Body of pancreas (tissue), 4 donors: ENCODE measurements at regions not wholly inside any gene's neighbourhood (a gene's known extent, or its start where the extent isn't known, plus 50 kb on each side); places are given as distances from the start of the nearest gene placed in this dataset.

Source experiments
- ATAC-seq: fragments of 150-250 bp; one replicate; pipeline ENCODE4 v1.9.1; 2016
- DNase-seq, 4 donors: peaks; one replicate each; pipeline ENCODE4 v3.0.0-alpha.2; 2019
- H3K27ac ChIP-seq, 4 donors: fragments of 200-600 bp; sonication (generic); 1 replicate in 3 of 4; 2 replicates in 1 of 4; pipeline versions ENCODE4 v1.5.1 to v1.6.1; 2016 to 2019; ENCODE audit warnings: mild to moderate bottlenecking in 1 of 4, mixed read lengths in 1 of 4, moderate library complexity in 1 of 4
- H3K27me3 ChIP-seq, 2 donors: fragments of 200-600 bp; sonication (generic); one replicate each; pipeline ENCODE4 v1.6.0; 2016; ENCODE audit warnings: mild to moderate bottlenecking in 1 of 2
- H3K36me3 ChIP-seq, 2 donors: fragments of 200-600 bp; sonication (generic); replicated peaks in 1 of 2; 2 replicates each; pipeline ENCODE4 v1.5.1; 2016; ENCODE audit warnings: low read depth in 2 of 2; ENCODE audit not compliant: insufficient read depth in 1 of 2
- H3K4me1 ChIP-seq: fragments of 200-600 bp; sonication (generic); one replicate; pipeline ENCODE4 v1.6.0; 2016
- H3K4me3 ChIP-seq, 2 donors: fragments of 200-600 bp; sonication (generic); 1 replicate in 1 of 2; 2 replicates in 1 of 2; pipeline ENCODE4 v1.5.1; 2016 to 2019
- H3K9me3 ChIP-seq, 3 donors: fragments of 200-600 bp; sonication (generic); 1 replicate in 2 of 3; 2 replicates in 1 of 3; pipeline ENCODE4 v1.5.1; 2016
- POLR2A ChIP-seq, 3 donors: fragments of 450-650 bp; IDR thresholded peaks; one replicate each; pipeline ENCODE4 v1.6.1; 2016; ENCODE audit warnings: antibody characterized with exemption in 3 of 3, mild to moderate bottlenecking in 2 of 3
- WGBS, 2 donors: methylation state at CpG; one replicate each; pipeline ENCODE4 v1.1.5; 2017; 5-methylcytosine and 5-hydroxymethylcytosine counted together
- intact Hi-C: fragments of 100-400 bp; cut with DNase I; formaldehyde crosslinking; loops from one replicate; pipeline ENCODE4 v1.15.1; 2023
- TF ChIP-seq, protein P1 (sequence below), 7 experiments: fragments of 450-650 bp in 4 of 7; fragments of 200-600 bp in 3 of 7; sonication (generic) in 3 of 7; IDR thresholded peaks; one replicate each; pipeline ENCODE4 v1.5.1; 2016 to 2019; ENCODE audit warnings: antibody characterized with exemption in 7 of 7

DNA sequence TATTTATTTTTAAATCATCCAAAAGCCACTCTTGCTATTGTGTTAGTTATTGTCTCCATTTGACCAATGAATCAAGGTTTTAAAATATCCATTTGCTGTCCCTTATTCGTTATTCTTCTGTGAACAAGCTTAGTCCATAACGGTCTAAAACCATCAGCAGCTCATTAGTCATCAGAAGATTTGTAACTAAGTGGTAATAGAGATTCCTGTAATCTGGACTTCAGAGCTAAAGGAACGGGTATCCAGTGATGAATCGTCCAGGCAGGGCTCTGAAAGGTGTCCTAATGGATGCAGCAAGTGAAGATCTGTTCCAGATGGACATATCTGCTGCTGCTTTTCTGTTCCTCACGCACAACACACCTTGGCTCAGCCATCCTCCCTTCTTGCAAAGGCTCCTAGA lies 362.7 kb upstream of the CFAP20DC start:
- H3K9me3 ChIP-seq, result no peaks in the 10 kb centered on the region
- no peak overlapping the region for H3K27ac ChIP-seq
- TF ChIP-seq, protein P1, sequence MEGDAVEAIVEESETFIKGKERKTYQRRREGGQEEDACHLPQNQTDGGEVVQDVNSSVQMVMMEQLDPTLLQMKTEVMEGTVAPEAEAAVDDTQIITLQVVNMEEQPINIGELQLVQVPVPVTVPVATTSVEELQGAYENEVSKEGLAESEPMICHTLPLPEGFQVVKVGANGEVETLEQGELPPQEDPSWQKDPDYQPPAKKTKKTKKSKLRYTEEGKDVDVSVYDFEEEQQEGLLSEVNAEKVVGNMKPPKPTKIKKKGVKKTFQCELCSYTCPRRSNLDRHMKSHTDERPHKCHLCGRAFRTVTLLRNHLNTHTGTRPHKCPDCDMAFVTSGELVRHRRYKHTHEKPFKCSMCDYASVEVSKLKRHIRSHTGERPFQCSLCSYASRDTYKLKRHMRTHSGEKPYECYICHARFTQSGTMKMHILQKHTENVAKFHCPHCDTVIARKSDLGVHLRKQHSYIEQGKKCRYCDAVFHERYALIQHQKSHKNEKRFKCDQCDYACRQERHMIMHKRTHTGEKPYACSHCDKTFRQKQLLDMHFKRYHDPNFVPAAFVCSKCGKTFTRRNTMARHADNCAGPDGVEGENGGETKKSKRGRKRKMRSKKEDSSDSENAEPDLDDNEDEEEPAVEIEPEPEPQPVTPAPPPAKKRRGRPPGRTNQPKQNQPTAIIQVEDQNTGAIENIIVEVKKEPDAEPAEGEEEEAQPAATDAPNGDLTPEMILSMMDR (IDR thresholded peaks at IDR 0.05), result no peak
- TF ChIP-seq POLR2A (IDR thresholded peaks at IDR 0.05), result no peak
- ATAC-seq, result no peak
- 80 to 86% methylated on average over 5 of the region's 5 CpGs for WGBS, 2 donors
- H3K4me1 ChIP-seq, result no peaks in the 10 kb centered on the region
- no peaks in the 10 kb centered on the region for H3K36me3 ChIP-seq
- H3K4me3 ChIP-seq, result no peak overlapping the region
- no peak for DNase-seq
- intact Hi-C loops, result no loop called here
- no peaks in the 10 kb centered on the region for H3K27me3 ChIP-seq

DNA sequence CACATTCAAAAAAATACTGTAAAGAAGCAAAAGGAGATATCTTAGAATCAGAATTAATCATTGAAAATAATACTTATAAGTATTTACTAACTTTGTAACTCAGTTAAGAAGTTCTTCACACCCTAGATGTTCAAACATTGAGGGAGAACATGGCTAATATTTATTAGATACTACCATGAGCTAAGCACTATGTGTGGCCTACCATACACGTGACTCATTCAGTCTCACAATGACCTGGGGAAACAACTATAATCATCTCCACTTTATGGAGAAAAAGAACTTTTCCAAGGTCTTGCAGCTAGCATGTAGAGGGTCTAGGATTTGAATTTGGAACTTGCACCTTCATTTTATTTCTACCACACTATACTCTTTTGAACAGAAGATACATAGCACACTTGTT lies 361.9 kb upstream of the CFAP20DC start:
- TF ChIP-seq, protein P1 (IDR thresholded peaks at IDR 0.05), result no peak
- no peak for TF ChIP-seq POLR2A (IDR thresholded peaks at IDR 0.05)
- ATAC-seq (no peak), DNase-seq (no peak)
- Histone ChIP-seq H3K4me1 (no peaks in the 10 kb centered on the region), H3K27me3 (no peaks in the 10 kb centered on the region), H3K27ac (no peak overlapping the region), H3K4me3 (no peak overlapping the region), H3K36me3 (no peaks in the 10 kb centered on the region), H3K9me3 (no peaks in the 10 kb centered on the region)
- 85 to 89% methylated on average over 1 of the region's 1 CpG for WGBS, 2 donors
- intact Hi-C loops, result no loop called here

DNA sequence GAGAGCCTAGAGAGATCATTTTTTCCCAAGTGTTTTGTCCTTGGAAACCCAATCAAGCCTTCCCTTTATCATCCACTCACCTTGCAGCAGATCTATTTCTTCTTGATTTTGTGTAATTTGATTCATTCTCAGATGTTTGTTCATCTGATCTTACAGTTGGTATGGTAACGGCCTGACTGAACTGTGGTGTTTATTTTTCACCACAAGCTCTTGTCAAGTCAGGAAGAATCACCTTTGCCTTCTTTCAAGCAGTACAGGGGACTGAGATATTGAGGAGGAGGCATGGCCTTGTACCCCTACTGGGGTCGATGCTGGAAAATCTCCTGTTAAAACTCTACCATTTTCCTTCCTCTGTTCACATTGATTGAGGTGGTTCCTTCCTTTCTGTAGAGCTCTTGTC lies 361.4 kb upstream of the CFAP20DC start:
- no peak overlapping the region for H3K27ac ChIP-seq
- intact Hi-C loops, result no loop called here

DNA sequence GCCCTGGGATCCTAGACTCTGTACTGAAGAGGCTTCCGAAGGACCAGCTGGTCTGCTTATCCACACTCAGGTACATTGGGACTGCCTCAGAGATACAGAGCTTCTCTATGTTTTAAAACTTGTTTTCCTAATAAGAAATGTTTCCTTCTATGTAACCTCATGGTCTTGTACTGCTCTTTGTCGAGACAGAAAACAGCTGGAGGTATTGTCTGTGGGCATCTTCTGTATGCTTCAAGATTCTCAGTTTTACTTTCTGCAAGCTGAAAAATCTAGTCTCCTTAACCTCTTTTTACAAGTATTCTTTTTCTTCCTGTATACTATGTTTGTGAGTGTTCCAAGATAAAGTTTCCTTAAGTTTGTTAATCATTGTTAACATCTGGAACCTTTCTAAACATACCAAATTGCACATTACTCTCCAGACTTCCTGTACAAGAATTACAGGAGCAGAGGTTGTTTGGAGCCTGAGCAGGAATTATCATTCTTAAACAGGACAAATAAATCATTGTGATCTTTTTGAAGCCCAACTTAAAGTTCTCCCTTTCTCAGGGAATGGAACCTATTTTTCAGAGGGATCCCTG lies 358.3 kb upstream of the CFAP20DC start:
- H3K4me3 ChIP-seq, result no peak overlapping the region
- H3K36me3 ChIP-seq, result no peaks in the 10 kb centered on the region
- DNase-seq, result no peak
- H3K9me3 ChIP-seq, result no peaks in the 10 kb centered on the region
- H3K27me3 ChIP-seq, result no peaks in the 10 kb centered on the region
- intact Hi-C loops, result no loop called here
- H3K27ac ChIP-seq, result no peak overlapping the region
- ATAC-seq, result no peak
- TF ChIP-seq, protein P1 (IDR thresholded peaks at IDR 0.05), result no peak
- no peak for TF ChIP-seq POLR2A (IDR thresholded peaks at IDR 0.05)
- WGBS, 2 donors, result 84 to 91% methylated on average over 2 of the region's 2 CpGs
- no peaks in the 10 kb centered on the region for H3K4me1 ChIP-seq

More for the DNA sequence above, 361.4 kb upstream of the CFAP20DC start:
- no peak for ATAC-seq
- no peak for DNase-seq
- H3K27me3 ChIP-seq, result no peaks in the 10 kb centered on the region
- H3K9me3 ChIP-seq, result no peaks in the 10 kb centered on the region
- H3K36me3 ChIP-seq, result no peaks in the 10 kb centered on the region
- 63 to 66% methylated on average over 2 of the region's 2 CpGs for WGBS, 2 donors
- no peak overlapping the region for H3K4me3 ChIP-seq
- no peak for TF ChIP-seq POLR2A (IDR thresholded peaks at IDR 0.05)
- TF ChIP-seq, protein P1 (IDR thresholded peaks at IDR 0.05), result no peak
- no peaks in the 10 kb centered on the region for H3K4me1 ChIP-seq

DNA sequence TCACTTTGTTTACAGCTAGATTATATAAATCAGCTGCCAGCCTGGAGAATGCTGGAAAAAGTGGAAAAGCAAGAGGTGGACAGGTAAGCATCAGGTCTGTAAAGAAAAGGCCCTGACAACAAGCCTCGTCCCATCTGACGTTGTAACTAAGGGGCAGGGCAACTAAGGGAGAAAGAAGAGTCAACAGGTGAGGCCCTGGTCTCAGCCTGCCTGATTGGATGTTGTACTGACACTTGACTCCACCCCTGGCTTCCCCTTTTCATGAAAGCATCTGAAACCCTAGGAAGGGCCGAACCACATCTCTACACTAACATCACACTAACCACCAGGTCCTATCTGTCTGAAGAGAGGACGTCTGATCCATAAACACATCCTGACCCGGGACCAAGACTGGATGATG lies 357.6 kb upstream of the CFAP20DC start:
- no peak overlapping the region for H3K27ac ChIP-seq
- H3K27me3 ChIP-seq, result no peaks in the 10 kb centered on the region
- intact Hi-C loops, result no loop called here
- H3K9me3 ChIP-seq, result no peaks in the 10 kb centered on the region
- DNase-seq (no peak), ATAC-seq (no peak)
- 83 to 92% methylated on average over 5 of the region's 5 CpGs for WGBS, 2 donors
- H3K4me1 ChIP-seq, result no peaks in the 10 kb centered on the region
- no peaks in the 10 kb centered on the region for H3K36me3 ChIP-seq
- H3K4me3 ChIP-seq, result no peak overlapping the region
- TF ChIP-seq POLR2A (IDR thresholded peaks at IDR 0.05), result no peak
- TF ChIP-seq, protein P1 (IDR thresholded peaks at IDR 0.05), result no peak
